Upper lobe of left lung (tissue), 6 donors: ENCODE measurements at regions not wholly inside any gene's neighbourhood (a gene's known extent, or its start where the extent isn't known, plus 50 kb on each side); places are given as distances from the start of the nearest gene placed in this dataset.

ENCODE experiments used
- ATAC-seq, 2 donors: fragments of 200-7000 bp; cut with Tn5 transposase; one replicate each; pipeline ENCODE4 v1.9.1; 2022; ENCODE audit warnings: mild to moderate bottlenecking in 2 of 2, moderate library complexity in 2 of 2; ENCODE audit not compliant: low FRiP score in 2 of 2
- DNase-seq, 2 donors: peaks; one replicate each; pipeline ENCODE4 v3.0.0-alpha.2; 2019 to 2020
- H3K27ac ChIP-seq, 4 donors: fragments of 200-600 bp; sonication (generic); one replicate each; pipeline ENCODE4 v1.5.1; 2016 to 2019
- H3K27me3 ChIP-seq, 4 donors: fragments of 200-600 bp; sonication (generic); one replicate each; pipeline ENCODE4 v1.5.1; 2017 to 2019
- H3K36me3 ChIP-seq, 4 donors: fragments of 200-600 bp; sonication (generic); one replicate each; pipeline ENCODE4 v1.5.1; 2016 to 2019
- H3K4me1 ChIP-seq, 4 donors: fragments of 200-600 bp; sonication (generic); one replicate each; pipeline ENCODE4 v1.5.1; 2018 to 2019
- H3K4me3 ChIP-seq, 4 donors: fragments of 200-600 bp; sonication (generic); one replicate each; pipeline ENCODE4 v1.5.1; 2017 to 2019; ENCODE audit warnings: mild to moderate bottlenecking in 2 of 4, moderate library complexity in 1 of 4
- H3K9me3 ChIP-seq, 4 donors: fragments of 200-600 bp; sonication (generic); one replicate each; pipeline ENCODE4 v1.5.1; 2018 to 2019
- EP300 ChIP-seq, 4 donors: sonication (generic); formaldehyde crosslinking; IDR thresholded peaks; one replicate each; pipeline ENCODE4 v1.5.1; 2017; ENCODE audit warnings: antibody characterized with exemption in 4 of 4, control low read depth in 2 of 4
- POLR2A ChIP-seq, 4 donors: fragments of 450-650 bp; IDR thresholded peaks; one replicate each; pipeline ENCODE4 v1.5.1; 2016 to 2017; ENCODE audit warnings: antibody characterized with exemption in 4 of 4, mild to moderate bottlenecking in 2 of 4
- POLR2AphosphoS5 ChIP-seq, 2 donors: sonication (generic); formaldehyde crosslinking; IDR thresholded peaks; one replicate each; pipeline ENCODE4 v1.5.1; 2017; ENCODE audit warnings: antibody characterized with exemption in 2 of 2
- WGBS, 2 donors: methylation state at CpG; one replicate each; pipeline ENCODE4 v1.1.5; 2017 to 2018; 5-methylcytosine and 5-hydroxymethylcytosine counted together
- TF ChIP-seq, protein P1 (sequence below), 6 experiments: fragments of 450-650 bp in 4 of 6; fragments of 200-600 bp in 2 of 6; sonication (generic) in 2 of 6; IDR thresholded peaks; one replicate each; pipeline ENCODE4 v1.5.1; 2016 to 2019; ENCODE audit warnings: antibody characterized with exemption in 6 of 6
- donor health status: DM: no; HTN: no; CAD: no; lungs with moderate emphysema.
- donor health status: DM: no; HTN: yes; CAD: no; lungs with severe emphysema.

DNA sequence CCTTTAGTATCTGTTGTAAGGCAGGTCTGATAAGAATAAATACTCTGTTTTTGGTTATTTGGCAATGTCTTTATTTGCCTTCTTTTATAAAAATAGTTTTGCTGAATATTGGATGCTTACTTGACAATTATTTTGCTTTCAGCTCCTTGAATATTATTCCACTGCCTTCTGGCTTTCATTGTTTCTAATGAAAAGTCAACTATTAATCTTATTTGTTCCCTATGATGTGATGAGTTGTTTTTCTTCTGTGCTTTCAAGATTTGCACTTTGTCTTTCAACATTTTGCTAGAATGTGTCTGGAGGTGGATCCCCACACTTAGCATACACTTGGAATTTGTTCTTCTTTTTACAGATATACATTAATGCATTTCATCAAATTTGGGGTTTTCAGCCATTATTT, 203.8 kb upstream of the PTPRZ1 start:
- no peaks in the 10 kb centered on the region for H3K9me3 ChIP-seq
- H3K36me3 ChIP-seq: no peaks in the 10 kb centered on the region
- DNase-seq (no peak), ATAC-seq (no peak)
- no peaks in the 10 kb centered on the region for H3K4me1 ChIP-seq
- no peak overlapping the region for H3K4me3 ChIP-seq
- no peaks in the 10 kb centered on the region for H3K27me3 ChIP-seq
- TF ChIP-seq EP300 (IDR thresholded peaks at IDR 0.05): no peak
- no peak overlapping the region for H3K27ac ChIP-seq

DNA sequence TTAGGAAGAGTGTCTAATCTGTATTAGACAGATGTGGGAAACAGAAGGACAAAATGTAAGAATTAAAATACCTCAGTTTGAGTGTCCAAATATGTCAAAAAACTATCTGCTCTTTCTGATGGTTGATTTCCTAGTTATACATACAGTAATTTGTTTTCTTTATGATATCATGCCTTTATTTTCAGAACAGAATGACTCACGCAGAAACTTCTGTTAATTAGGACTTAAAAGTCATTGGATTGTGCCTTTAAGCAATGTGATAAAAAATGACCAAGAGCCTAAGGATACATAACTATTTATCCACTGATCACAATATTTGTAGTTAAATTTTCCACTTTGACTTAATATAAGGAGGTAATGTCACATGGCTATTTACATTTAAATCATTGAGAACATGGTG, 206.7 kb upstream of the PTPRZ1 start:
- no peaks in the 10 kb centered on the region for H3K27me3 ChIP-seq
- no peak overlapping the region for H3K27ac ChIP-seq
- no peak for DNase-seq
- TF ChIP-seq POLR2A (IDR thresholded peaks at IDR 0.05) (no peak), POLR2AphosphoS5 (IDR thresholded peaks at IDR 0.05) (no peak), EP300 (IDR thresholded peaks at IDR 0.05) (no peak)
- TF ChIP-seq, protein P1, sequence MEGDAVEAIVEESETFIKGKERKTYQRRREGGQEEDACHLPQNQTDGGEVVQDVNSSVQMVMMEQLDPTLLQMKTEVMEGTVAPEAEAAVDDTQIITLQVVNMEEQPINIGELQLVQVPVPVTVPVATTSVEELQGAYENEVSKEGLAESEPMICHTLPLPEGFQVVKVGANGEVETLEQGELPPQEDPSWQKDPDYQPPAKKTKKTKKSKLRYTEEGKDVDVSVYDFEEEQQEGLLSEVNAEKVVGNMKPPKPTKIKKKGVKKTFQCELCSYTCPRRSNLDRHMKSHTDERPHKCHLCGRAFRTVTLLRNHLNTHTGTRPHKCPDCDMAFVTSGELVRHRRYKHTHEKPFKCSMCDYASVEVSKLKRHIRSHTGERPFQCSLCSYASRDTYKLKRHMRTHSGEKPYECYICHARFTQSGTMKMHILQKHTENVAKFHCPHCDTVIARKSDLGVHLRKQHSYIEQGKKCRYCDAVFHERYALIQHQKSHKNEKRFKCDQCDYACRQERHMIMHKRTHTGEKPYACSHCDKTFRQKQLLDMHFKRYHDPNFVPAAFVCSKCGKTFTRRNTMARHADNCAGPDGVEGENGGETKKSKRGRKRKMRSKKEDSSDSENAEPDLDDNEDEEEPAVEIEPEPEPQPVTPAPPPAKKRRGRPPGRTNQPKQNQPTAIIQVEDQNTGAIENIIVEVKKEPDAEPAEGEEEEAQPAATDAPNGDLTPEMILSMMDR (IDR thresholded peaks at IDR 0.05): no peak
- no peaks in the 10 kb centered on the region for H3K36me3 ChIP-seq
- ATAC-seq: no peak
- H3K4me3 ChIP-seq: no peak overlapping the region
- H3K4me1 ChIP-seq: no peaks in the 10 kb centered on the region
- 89 to 97% methylated on average over 1 of the region's 1 CpG for WGBS, 2 donors
- H3K9me3 ChIP-seq: no peaks in the 10 kb centered on the region

DNA sequence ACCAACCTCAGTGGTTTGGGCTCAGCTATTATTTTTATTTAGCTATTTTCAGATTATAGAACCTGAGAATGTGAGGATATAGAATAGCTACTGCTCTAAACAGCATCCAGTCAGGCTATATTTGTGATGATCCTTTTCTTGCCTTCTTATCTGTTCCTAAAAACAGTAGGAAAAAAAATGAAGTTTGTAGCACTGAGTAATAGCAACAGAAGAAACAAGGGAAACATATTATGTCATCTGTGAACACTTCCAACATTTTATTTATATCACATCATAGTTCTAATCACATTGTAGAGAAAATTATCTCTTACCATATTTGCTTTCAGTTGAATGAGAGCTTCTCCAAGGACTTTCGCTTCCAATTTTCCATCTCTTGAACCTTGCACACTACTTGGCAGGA, 229.6 kb upstream of the PTPRZ1 start:
- Histone ChIP-seq H3K4me3 (no peak overlapping the region), H3K4me1 (no peaks in the 10 kb centered on the region), H3K27ac (no peak overlapping the region), H3K27me3 (no peaks in the 10 kb centered on the region), H3K9me3 (no peaks in the 10 kb centered on the region), H3K36me3 (no peaks in the 10 kb centered on the region)
- DNase-seq (no peak), ATAC-seq (peak in 1 of 2 donors; percentile 68)
- no peak for TF ChIP-seq EP300 (IDR thresholded peaks at IDR 0.05)
- TF ChIP-seq POLR2AphosphoS5 (IDR thresholded peaks at IDR 0.05): no peak
- TF ChIP-seq POLR2A (IDR thresholded peaks at IDR 0.05): no peak
- TF ChIP-seq, protein P1 (IDR thresholded peaks at IDR 0.05): no peak
- WGBS, 2 donors: 88 to 97% methylated on average over 1 of the region's 1 CpG

DNA sequence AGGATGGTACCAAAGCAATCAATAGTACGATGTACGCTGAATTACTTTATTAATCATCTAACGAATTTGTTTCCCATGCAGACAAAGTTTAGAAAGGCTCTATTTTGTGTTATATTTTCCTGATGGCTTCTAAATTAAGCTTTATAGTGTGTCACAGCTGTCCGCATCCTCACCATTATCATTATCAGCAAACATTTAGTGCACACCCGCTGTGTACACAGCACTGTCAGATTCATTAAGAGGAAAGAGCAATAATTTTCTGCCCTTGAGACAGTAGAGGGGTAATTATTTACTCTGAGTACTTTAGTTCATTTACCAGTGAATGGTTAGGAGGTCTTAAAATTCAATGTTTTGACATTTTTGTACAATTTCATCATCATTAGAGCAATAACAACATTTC, 233.3 kb upstream of the PTPRZ1 start:
- H3K9me3 ChIP-seq: no peaks in the 10 kb centered on the region
- WGBS, 2 donors: 89 to 93% methylated on average over 5 of the region's 5 CpGs
- no peak overlapping the region for H3K4me3 ChIP-seq
- DNase-seq: no peak
- TF ChIP-seq, protein P1 (IDR thresholded peaks at IDR 0.05): no peak
- TF ChIP-seq POLR2A (IDR thresholded peaks at IDR 0.05) (no peak), POLR2AphosphoS5 (IDR thresholded peaks at IDR 0.05) (no peak), EP300 (IDR thresholded peaks at IDR 0.05) (no peak)
- no peak for ATAC-seq
- H3K27ac ChIP-seq: no peak overlapping the region
- H3K36me3 ChIP-seq: no peaks in the 10 kb centered on the region
- no peaks in the 10 kb centered on the region for H3K4me1 ChIP-seq
- no peaks in the 10 kb centered on the region for H3K27me3 ChIP-seq

DNA sequence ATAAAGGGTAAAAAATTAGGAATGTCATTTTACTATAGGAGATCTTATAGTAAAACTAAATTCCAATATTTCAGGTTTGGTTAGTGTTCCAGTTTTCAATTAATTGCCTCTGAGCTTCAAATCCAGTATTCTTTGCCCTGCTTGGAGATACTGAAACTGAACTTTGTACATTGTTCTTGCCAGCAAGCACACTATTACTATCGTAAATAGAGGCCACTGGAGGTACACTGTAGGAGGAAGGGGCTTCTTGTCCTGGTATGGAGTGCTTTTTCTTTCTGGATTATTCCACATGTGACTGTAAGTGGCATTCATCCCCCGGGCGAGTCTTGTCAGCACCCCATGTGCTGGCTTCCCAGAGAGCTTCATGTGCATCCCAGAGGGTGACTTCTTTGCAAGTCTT, 234.7 kb upstream of the PTPRZ1 start:
- no peak overlapping the region for H3K27ac ChIP-seq
- DNase-seq: no peak
- H3K27me3 ChIP-seq: no peaks in the 10 kb centered on the region
- H3K36me3 ChIP-seq: no peaks in the 10 kb centered on the region
- no peaks in the 10 kb centered on the region for H3K9me3 ChIP-seq
- TF ChIP-seq, protein P1 (IDR thresholded peaks at IDR 0.05): no peak
- TF ChIP-seq POLR2A (IDR thresholded peaks at IDR 0.05): no peak
- no peak for TF ChIP-seq EP300 (IDR thresholded peaks at IDR 0.05)
- TF ChIP-seq POLR2AphosphoS5 (IDR thresholded peaks at IDR 0.05): no peak
- no peaks in the 10 kb centered on the region for H3K4me1 ChIP-seq
- 85 to 97% methylated on average over 3 of the region's 3 CpGs for WGBS, 2 donors
- no peak for ATAC-seq
- no peak overlapping the region for H3K4me3 ChIP-seq
